Right lobe of liver (tissue), 6 donors: ENCODE measurements at regions not wholly inside any gene's neighbourhood (a gene's known extent, or its start where the extent isn't known, plus 50 kb on each side); places are given as distances from the start of the nearest gene placed in this dataset.
A peak's percentile ranks its signal among the peaks of the same experiment; 100 is the strongest.

Source experiments
- ATAC-seq, 4 donors: fragments of 200-7000 bp; cut with Tn5 transposase; one replicate each; pipeline ENCODE4 v1.9.1; 2020; ENCODE audit warnings: mild to moderate bottlenecking in 4 of 4, moderate library complexity in 4 of 4
- DNase-seq, 3 donors: peaks; one replicate each; pipeline ENCODE4 v3.0.0-alpha.2; 2020
- H3K27ac ChIP-seq, 3 donors: fragments of 200-600 bp; one replicate each; pipeline ENCODE4 v1.8.0; 2022
- H3K27me3 ChIP-seq, 2 donors: fragments of 200-600 bp; one replicate each; pipeline ENCODE4 v1.8.0; 2022
- H3K36me3 ChIP-seq, 4 donors: fragments of 200-600 bp; sonication (generic) in 1 of 4; one replicate each; pipeline versions ENCODE4 v1.5.1 to v1.8.0; 2017 to 2022; ENCODE audit warnings: control low read depth in 1 of 4
- H3K4me1 ChIP-seq, 4 donors: fragments of 200-600 bp; sonication (generic) in 1 of 4; one replicate each; pipeline versions ENCODE4 v1.5.1 to v1.8.0; 2017 to 2022; ENCODE audit warnings: control low read depth in 1 of 4
- H3K4me3 ChIP-seq, 3 donors: fragments of 200-600 bp; one replicate each; pipeline ENCODE4 v1.8.0; 2022
- H3K9me3 ChIP-seq, 4 donors: fragments of 200-600 bp; sonication (generic) in 1 of 4; one replicate each; pipeline versions ENCODE4 v1.5.1 to v1.8.0; 2017 to 2022; ENCODE audit warnings: control low read depth in 1 of 4
- POLR2A ChIP-seq: fragments of 450-650 bp; IDR thresholded peaks from one replicate; pipeline ENCODE4 v1.6.1; 2017; ENCODE audit warnings: antibody characterized with exemption, mild to moderate bottlenecking
- WGBS: methylation state at CpG from one replicate; pipeline ENCODE4 v1.1.6; 2018; ENCODE audit warnings: low coverage, low lambda C conversion rate; ENCODE audit not compliant: insufficient coverage; ENCODE audit errors: missing lambda C conversion rate; 5-methylcytosine and 5-hydroxymethylcytosine counted together
- intact Hi-C, 2 donors: fragments of 100-400 bp; cut with DNase I; formaldehyde crosslinking; loops; one replicate each; pipeline versions ENCODE4 v1.11.2 to v1.14.1; 2022
- TF ChIP-seq, protein P1 (sequence below), 4 donors: fragments of 200-600 bp in 3 of 4; fragments of 450-650 bp in 1 of 4; IDR thresholded peaks; one replicate each; pipeline versions ENCODE4 v1.5.1 to v1.8.0; 2016 to 2022; ENCODE audit warnings: antibody characterized with exemption in 4 of 4, mild to moderate bottlenecking in 2 of 4
- donor health status: DM: no; HTN: yes; CAD: no.
- donor health status: DM: no; HTN: no; CAD: no.
- donor health status: DM: no; HTN: no; CAD: no.
- donor health status: DM: no; HTN: yes; CAD: no.
- donor health status: DM: no; HTN: yes; CAD: no.

DNA sequence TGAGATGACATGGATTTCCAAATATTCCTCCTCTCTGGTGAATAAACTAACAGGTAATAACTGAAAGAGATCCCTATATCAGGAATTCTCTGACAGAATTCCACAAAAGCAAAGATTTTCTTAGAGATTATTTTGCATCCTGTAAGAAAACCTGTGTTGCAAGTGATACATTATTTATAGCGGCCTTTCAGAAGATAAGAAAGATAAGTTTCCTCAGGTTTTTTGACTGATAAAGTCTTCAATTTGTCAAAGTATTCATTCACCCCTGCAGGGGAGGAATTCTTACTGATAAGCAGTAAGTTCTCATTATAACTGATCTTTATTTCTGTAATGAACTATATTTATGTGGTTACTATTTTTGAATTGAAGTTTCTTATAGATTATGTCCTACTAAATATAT is 554.0 kb downstream of the ARL4A start:
- no peak for TF ChIP-seq POLR2A
- TF ChIP-seq, protein P1, sequence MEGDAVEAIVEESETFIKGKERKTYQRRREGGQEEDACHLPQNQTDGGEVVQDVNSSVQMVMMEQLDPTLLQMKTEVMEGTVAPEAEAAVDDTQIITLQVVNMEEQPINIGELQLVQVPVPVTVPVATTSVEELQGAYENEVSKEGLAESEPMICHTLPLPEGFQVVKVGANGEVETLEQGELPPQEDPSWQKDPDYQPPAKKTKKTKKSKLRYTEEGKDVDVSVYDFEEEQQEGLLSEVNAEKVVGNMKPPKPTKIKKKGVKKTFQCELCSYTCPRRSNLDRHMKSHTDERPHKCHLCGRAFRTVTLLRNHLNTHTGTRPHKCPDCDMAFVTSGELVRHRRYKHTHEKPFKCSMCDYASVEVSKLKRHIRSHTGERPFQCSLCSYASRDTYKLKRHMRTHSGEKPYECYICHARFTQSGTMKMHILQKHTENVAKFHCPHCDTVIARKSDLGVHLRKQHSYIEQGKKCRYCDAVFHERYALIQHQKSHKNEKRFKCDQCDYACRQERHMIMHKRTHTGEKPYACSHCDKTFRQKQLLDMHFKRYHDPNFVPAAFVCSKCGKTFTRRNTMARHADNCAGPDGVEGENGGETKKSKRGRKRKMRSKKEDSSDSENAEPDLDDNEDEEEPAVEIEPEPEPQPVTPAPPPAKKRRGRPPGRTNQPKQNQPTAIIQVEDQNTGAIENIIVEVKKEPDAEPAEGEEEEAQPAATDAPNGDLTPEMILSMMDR (IDR thresholded peaks at IDR 0.05), result no peak
- Histone ChIP-seq H3K4me3 (no peak overlapping the region), H3K27me3 (no peaks in the 10 kb centered on the region), H3K9me3 (no peaks in the 10 kb centered on the region), H3K27ac (no peak overlapping the region), H3K4me1 (no peaks in the 10 kb centered on the region), H3K36me3 (no peaks in the 10 kb centered on the region)
- intact Hi-C loops, result no loop called here
- no peak for ATAC-seq
- no peak for DNase-seq
- 20% methylated on average over 1 of the region's 1 CpG for WGBS

- no peak for ATAC-seq
- H3K4me1 ChIP-seq, result no peaks in the 10 kb centered on the region
- intact Hi-C loops, result no loop called here
These were observed 570.2 kb downstream of the ARL4A start for GRCh38 chr7:13257661-13258060.

GRCh38 chr7:13258386-13258785 is 571.0 kb downstream of the ARL4A start:
- Histone ChIP-seq H3K4me1 (no peaks in the 10 kb centered on the region), H3K36me3 (no peaks in the 10 kb centered on the region), H3K27ac (no peak overlapping the region), H3K4me3 (no peak overlapping the region), H3K27me3 (no peaks in the 10 kb centered on the region), H3K9me3 (no peaks in the 10 kb centered on the region)
- intact Hi-C loops, result no loop called here
- TF ChIP-seq, protein P1 (IDR thresholded peaks at IDR 0.05), result no peak
- TF ChIP-seq POLR2A, result no peak
- no peak for DNase-seq
- no peak for ATAC-seq
- 49% methylated on average over 2 of the region's 2 CpGs for WGBS

More at GRCh38 chr7:13257661-13258060, 570.2 kb downstream of the ARL4A start:
- Histone ChIP-seq H3K4me3 (no peak overlapping the region), H3K36me3 (no peaks in the 10 kb centered on the region), H3K27me3 (no peaks in the 10 kb centered on the region), H3K27ac (no peak overlapping the region), H3K9me3 (no peaks in the 10 kb centered on the region)
- no peak for DNase-seq
- TF ChIP-seq, protein P1 (IDR thresholded peaks at IDR 0.05), result no peak
- no peak for TF ChIP-seq POLR2A
- 55% methylated on average over 6 of the region's 6 CpGs for WGBS

DNA sequence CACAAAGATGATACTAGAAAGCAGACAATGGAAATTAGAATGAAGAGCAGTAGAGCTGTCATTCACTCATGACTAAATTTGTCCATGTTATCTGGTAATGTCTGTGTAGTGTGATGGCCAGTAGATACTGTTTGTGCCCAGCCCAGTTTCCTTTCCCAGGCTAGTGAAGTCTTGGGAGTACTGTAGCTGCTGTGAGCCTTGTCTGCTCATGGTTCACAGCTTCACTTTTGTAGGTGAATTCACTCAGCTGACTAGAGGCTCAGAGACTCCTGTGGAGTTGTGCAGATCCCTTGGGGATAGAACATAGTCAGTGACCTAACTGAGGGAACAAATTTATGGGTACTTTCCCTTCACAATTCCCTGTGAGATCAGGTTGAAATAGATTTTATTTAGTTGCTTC is 572.5 kb downstream of the ARL4A start:
- no peak for ATAC-seq
- TF ChIP-seq, protein P1 (IDR thresholded peaks at IDR 0.05), result no peak
- TF ChIP-seq POLR2A, result no peak

GRCh38 chr7:13262929-13263530 is 575.6 kb downstream of the ARL4A start:
- no peaks in the 10 kb centered on the region for H3K27me3 ChIP-seq
- no peaks in the 10 kb centered on the region for H3K4me1 ChIP-seq
- intact Hi-C loops, result no loop called here
- no peaks in the 10 kb centered on the region for H3K9me3 ChIP-seq
- ATAC-seq (peak; percentile 59 to 73 (median 68)), DNase-seq (no peak)
- H3K4me3 ChIP-seq, result no peak overlapping the region
- WGBS, result under 1% methylated on average over 4 of the region's 4 CpGs
- no peak overlapping the region for H3K27ac ChIP-seq
- no peaks in the 10 kb centered on the region for H3K36me3 ChIP-seq
- TF ChIP-seq, protein P1 (IDR thresholded peaks at IDR 0.05), result peak; percentile 57 to 65 (median 61)
- no peak for TF ChIP-seq POLR2A

More for the DNA sequence above, 572.5 kb downstream of the ARL4A start:
- no peak for DNase-seq
- no peaks in the 10 kb centered on the region for H3K36me3 ChIP-seq
- intact Hi-C loops, result no loop called here
- no peak overlapping the region for H3K27ac ChIP-seq
- H3K9me3 ChIP-seq, result no peaks in the 10 kb centered on the region
- no peaks in the 10 kb centered on the region for H3K27me3 ChIP-seq
- H3K4me1 ChIP-seq, result no peaks in the 10 kb centered on the region
- H3K4me3 ChIP-seq, result no peak overlapping the region
